ENCODE measurements at regions not wholly inside any gene's neighbourhood (a gene's known extent, or its start where the extent isn't known, plus 50 kb on each side); places are given as distances from the start of the nearest gene placed in this dataset.

GRCh38 chrX:94041881-94042280 is 367.9 kb downstream of the FAM133A start:
- DNase-seq, result no peak

- no peak for DNase-seq
Measured at GRCh38 chrX:94045724-94046123, 371.7 kb downstream of the FAM133A start.

GRCh38 chrX:94051926-94052325 is 377.9 kb downstream of the FAM133A start:
- no peak for DNase-seq

- DNase-seq, result no peak
Measured at GRCh38 chrX:94053575-94053974, 379.6 kb downstream of the FAM133A start.

- no peak for DNase-seq
Measured at GRCh38 chrX:94057385-94057784, 383.4 kb downstream of the FAM133A start.

GRCh38 chrX:94058728-94059382 is 384.8 kb downstream of the FAM133A start:
- DNase-seq, result no peak

- no peak for DNase-seq
Measured at GRCh38 chrX:94065091-94065490, 391.1 kb downstream of the FAM133A start.

- no peak for DNase-seq
Measured at GRCh38 chrX:94089149-94089548, 415.1 kb downstream of the FAM133A start.

GRCh38 chrX:94097868-94098267 is 423.9 kb downstream of the FAM133A start:
- no peak for DNase-seq

- DNase-seq, result no peak
Measured at GRCh38 chrX:94107981-94108380, 434.0 kb downstream of the FAM133A start.

GRCh38 chrX:94114362-94114761 is 440.4 kb downstream of the FAM133A start:
- no peak for DNase-seq

GRCh38 chrX:94121799-94122198 is 447.8 kb downstream of the FAM133A start:
- no peak for DNase-seq

GRCh38 chrX:94123062-94123461 is 449.1 kb downstream of the FAM133A start:
- DNase-seq, result no peak

- DNase-seq, result no peak
Measured at GRCh38 chrX:94162971-94163370, 489.0 kb downstream of the FAM133A start.

GRCh38 chrX:94178145-94178788 is 504.3 kb downstream of the FAM133A start:
- DNase-seq, result no peak

- DNase-seq, result no peak
Measured at GRCh38 chrX:94204524-94204923, 530.5 kb downstream of the FAM133A start.

- DNase-seq, result no peak
Measured at GRCh38 chrX:94216738-94217137, 542.7 kb downstream of the FAM133A start.

GRCh38 chrX:94252211-94252610 is 578.2 kb downstream of the FAM133A start:
- DNase-seq, result no peak

GRCh38 chrX:94256396-94256795 is 582.4 kb downstream of the FAM133A start:
- no peak for DNase-seq

GRCh38 chrX:94265323-94265722 is 591.3 kb downstream of the FAM133A start:
- no peak for DNase-seq

- no peak for DNase-seq
Measured at GRCh38 chrX:94288325-94288724, 614.3 kb downstream of the FAM133A start.

GRCh38 chrX:94288972-94289371 is 615.0 kb downstream of the FAM133A start:
- DNase-seq, result no peak

- DNase-seq, result no peak
Measured at GRCh38 chrX:94302446-94302845, 628.4 kb downstream of the FAM133A start.

- no peak for DNase-seq
Measured at GRCh38 chrX:94329182-94329581, 655.2 kb downstream of the FAM133A start.
